Thyroid gland (tissue), 4 donors: ENCODE measurements at regions not wholly inside any gene's neighbourhood (a gene's known extent, or its start where the extent isn't known, plus 50 kb on each side); places are given as distances from the start of the nearest gene placed in this dataset.

Source experiments
- DNase-seq, 2 donors: peaks; one replicate each; pipeline ENCODE4 v3.0.0-alpha.2; 2019
- H3K27ac ChIP-seq, 3 donors: fragments of 200-600 bp; sonication (generic); 1 replicate in 2 of 3; 2 replicates in 1 of 3; pipeline ENCODE4 v1.5.1; 2016 to 2019; ENCODE audit warnings: mild to moderate bottlenecking in 1 of 3, moderate library complexity in 1 of 3
- H3K27me3 ChIP-seq: fragments of 200-600 bp; sonication (generic); one replicate; pipeline ENCODE4 v1.5.1; 2019
- H3K36me3 ChIP-seq, 2 donors: fragments of 200-600 bp; sonication (generic); one replicate each; pipeline ENCODE4 v1.5.1; 2016 to 2019
- H3K4me1 ChIP-seq, 2 donors: fragments of 200-600 bp; sonication (generic); one replicate each; pipeline ENCODE4 v1.5.1; 2017 to 2019
- H3K4me3 ChIP-seq, 3 donors: fragments of 200-600 bp; sonication (generic); replicated peaks in 1 of 3; 1 replicate in 2 of 3; 2 replicates in 1 of 3; pipeline ENCODE4 v1.5.1; 2016; ENCODE audit warnings: mild to moderate bottlenecking in 1 of 3
- H3K9me3 ChIP-seq: fragments of 200-600 bp; sonication (generic); one replicate; pipeline ENCODE4 v1.5.1; 2017
- CTCF ChIP-seq, 6 experiments: fragments of 200-600 bp in 3 of 6; fragments of 450-650 bp in 3 of 6; sonication (generic) in 3 of 6; IDR thresholded peaks; one replicate each; pipeline ENCODE4 v1.5.1; 2016 to 2019; ENCODE audit warnings: antibody characterized with exemption in 6 of 6, mild to moderate bottlenecking in 2 of 6, inconsistent platforms in 1 of 6, moderate library complexity in 1 of 6
- POLR2A ChIP-seq, 2 donors: fragments of 450-650 bp; IDR thresholded peaks; one replicate each; pipeline ENCODE4 v1.6.1; 2017; ENCODE audit warnings: antibody characterized with exemption in 2 of 2, mild to moderate bottlenecking in 2 of 2, moderate library complexity in 1 of 2
- WGBS, 2 donors: methylation state at CpG; one replicate each; pipeline ENCODE4 v1.1.5; 2017; 5-methylcytosine and 5-hydroxymethylcytosine counted together
- intact Hi-C: fragments of 100-400 bp; cut with DNase I; formaldehyde crosslinking; loops from one replicate; pipeline ENCODE4 v1.15.1; 2023

DNA sequence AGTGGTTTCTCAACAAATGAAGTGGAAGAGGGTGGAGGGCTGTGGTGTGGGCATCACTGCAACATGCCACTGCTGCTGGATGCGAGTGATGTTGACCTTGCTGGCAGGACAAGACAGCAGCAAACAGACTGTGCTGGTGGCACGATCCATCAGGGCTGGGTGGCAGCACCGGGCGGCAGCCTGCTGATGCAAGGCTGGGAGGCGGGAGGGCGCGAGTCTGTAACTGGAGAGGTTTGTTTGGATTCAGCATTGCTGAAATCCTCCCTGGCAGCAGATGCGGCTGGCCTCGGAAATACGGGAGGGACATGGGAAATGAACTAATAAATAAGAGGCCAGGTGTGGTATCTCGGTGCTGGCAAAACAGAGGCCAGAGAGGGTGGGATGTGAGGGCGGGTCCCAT, 224.2 kb downstream of the ENGASE start:
- intact Hi-C loops = no loop called here
- no peak for DNase-seq
- Histone ChIP-seq H3K36me3 (no peaks in the 10 kb centered on the region), H3K4me3 (no peak overlapping the region), H3K4me1 (no peaks in the 10 kb centered on the region), H3K27ac (no peak overlapping the region), H3K27me3 (no peaks in the 10 kb centered on the region), H3K9me3 (no peaks in the 10 kb centered on the region)
- no peak for TF ChIP-seq POLR2A (IDR thresholded peaks at IDR 0.05)
- no peak for TF ChIP-seq CTCF (IDR thresholded peaks at IDR 0.05)
- WGBS, 2 donors = 70 to 75% methylated on average over 12 of the region's 12 CpGs

DNA sequence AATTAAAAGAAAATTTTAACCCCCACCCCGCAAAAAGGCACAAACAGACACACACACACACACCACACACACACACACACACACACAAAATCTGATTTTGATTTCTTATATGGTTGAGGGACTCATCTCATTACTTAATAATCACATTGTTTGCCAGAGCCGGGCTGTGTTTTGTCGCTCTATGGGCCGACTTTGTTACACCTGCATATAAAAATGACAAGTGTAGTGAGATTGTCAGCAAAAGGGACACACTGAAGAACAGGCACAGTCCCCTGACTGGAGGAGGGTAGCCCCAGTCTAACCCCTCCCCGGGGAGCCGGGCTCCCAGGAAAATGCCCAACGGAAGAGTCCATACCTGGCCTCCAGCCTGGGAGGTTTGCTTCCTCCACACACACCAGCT, 221.6 kb downstream of the ENGASE start:
- no peak overlapping the region for H3K27ac ChIP-seq
- no peak overlapping the region for H3K4me3 ChIP-seq
- H3K4me1 ChIP-seq = no peaks in the 10 kb centered on the region
- H3K36me3 ChIP-seq = no peaks in the 10 kb centered on the region
- intact Hi-C loops = no loop called here
- WGBS, 2 donors = 82 to 88% methylated on average over 7 of the region's 7 CpGs
- no peak for DNase-seq
- H3K27me3 ChIP-seq = no peaks in the 10 kb centered on the region
- no peaks in the 10 kb centered on the region for H3K9me3 ChIP-seq
- no peak for TF ChIP-seq CTCF (IDR thresholded peaks at IDR 0.05)
- TF ChIP-seq POLR2A (IDR thresholded peaks at IDR 0.05) = no peak

- Histone ChIP-seq H3K4me1 (no peaks in the 10 kb centered on the region), H3K27ac (no peak overlapping the region), H3K36me3 (no peaks in the 10 kb centered on the region), H3K4me3 (no peak overlapping the region), H3K9me3 (no peaks in the 10 kb centered on the region), H3K27me3 (no peaks in the 10 kb centered on the region)
- no peak for DNase-seq
- TF ChIP-seq POLR2A (IDR thresholded peaks at IDR 0.05) (no peak), CTCF (IDR thresholded peaks at IDR 0.05) (no peak)
- intact Hi-C loops = no loop called here
- 65 to 72% methylated on average over 6 of the region's 6 CpGs for WGBS, 2 donors
Measured at GRCh38 chr17:79295307-79295706, 220.7 kb downstream of the ENGASE start.

DNA sequence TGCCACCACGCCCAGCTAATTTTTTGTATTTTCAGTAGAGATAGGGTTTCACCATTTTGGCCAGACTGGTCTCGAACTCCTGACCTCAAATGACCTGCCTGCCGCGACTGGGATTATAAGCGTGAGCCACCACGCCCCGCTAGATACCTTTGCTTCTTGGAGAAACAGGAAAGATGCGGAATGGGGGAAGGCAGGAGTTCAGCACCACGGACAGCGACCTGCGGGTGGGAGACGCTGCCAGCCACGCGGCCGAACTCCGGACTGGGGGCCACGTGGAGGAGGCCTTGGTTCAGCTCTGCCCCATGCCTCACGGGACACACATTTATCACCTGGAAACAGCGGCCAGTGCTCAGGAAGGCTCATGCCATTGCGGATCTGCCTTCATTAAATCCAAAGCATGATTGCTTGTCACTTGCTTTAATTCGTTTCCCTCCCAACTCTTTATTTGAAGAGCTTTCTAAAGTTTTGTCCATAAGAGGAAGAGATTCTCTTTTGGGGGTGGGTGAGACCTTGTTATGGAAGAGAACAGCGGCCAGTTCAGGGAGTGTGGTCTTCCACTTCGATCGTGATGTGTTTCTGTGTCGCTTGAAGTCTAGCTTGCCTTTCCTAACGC, 219.9 kb downstream of the ENGASE start:
- no peaks in the 10 kb centered on the region for H3K27me3 ChIP-seq
- 20 to 24% methylated on average over 26 of the region's 26 CpGs for WGBS, 2 donors
- intact Hi-C loops = no loop called here
- no peaks in the 10 kb centered on the region for H3K36me3 ChIP-seq
- H3K4me3 ChIP-seq = no peak overlapping the region
- peak; percentile 71 to 86 for DNase-seq
- no peak overlapping the region for H3K27ac ChIP-seq
- no peaks in the 10 kb centered on the region for H3K9me3 ChIP-seq
- TF ChIP-seq CTCF (IDR thresholded peaks at IDR 0.05) (peak in 1 of 6 experiments; percentile 12), POLR2A (IDR thresholded peaks at IDR 0.05) (no peak)
- H3K4me1 ChIP-seq = no peaks in the 10 kb centered on the region

DNA sequence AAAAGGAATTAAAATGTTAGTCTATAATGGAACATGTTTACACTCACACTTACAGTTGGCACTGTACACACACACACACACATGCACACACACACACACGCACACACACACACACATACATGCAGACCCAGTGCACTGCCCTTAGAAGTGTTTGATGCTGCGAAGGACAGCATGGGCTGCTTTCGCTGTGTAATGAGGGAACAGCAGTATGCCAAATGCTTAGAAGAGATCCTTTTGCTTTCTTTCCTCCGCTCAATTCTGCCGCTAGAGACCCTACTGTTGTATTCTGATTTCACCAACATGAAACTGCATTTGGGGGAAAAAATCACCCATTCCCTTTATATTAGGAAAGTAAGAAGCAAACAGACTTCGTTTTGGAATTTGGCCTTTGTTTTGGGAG, 217.9 kb downstream of the ENGASE start:
- no peaks in the 10 kb centered on the region for H3K36me3 ChIP-seq
- TF ChIP-seq CTCF (IDR thresholded peaks at IDR 0.05) (no peak), POLR2A (IDR thresholded peaks at IDR 0.05) (no peak)
- H3K27ac ChIP-seq = no peak overlapping the region

More for the DNA sequence above, 217.9 kb downstream of the ENGASE start:
- no peaks in the 10 kb centered on the region for H3K27me3 ChIP-seq
- intact Hi-C loops = no loop called here
- WGBS, 2 donors = 84% methylated on average over 6 of the region's 6 CpGs
- H3K4me3 ChIP-seq = no peak overlapping the region
- H3K9me3 ChIP-seq = no peaks in the 10 kb centered on the region
- H3K4me1 ChIP-seq = no peaks in the 10 kb centered on the region
- no peak for DNase-seq
